SK-MEL-5 (cell line): ENCODE measurements at regions not wholly inside any gene's neighbourhood (a gene's known extent, or its start where the extent isn't known, plus 50 kb on each side); places are given as distances from the start of the nearest gene placed in this dataset.
A peak's percentile ranks its signal among the peaks of the same experiment; 100 is the strongest.
"Not testable (repeated sequence)": the region's sequence is repeated elsewhere in the genome, so short reads cannot be mapped to it uniquely, and the experiment has no call there.

Experiments
- DNase-seq: peaks from one replicate; pipeline ENCODE4 v3.0.0-alpha.2; 2016; ENCODE audit warnings: low read depth, low spot score
- in situ Hi-C: cut with HindIII; loops from 2 replicates; pipeline ENCODE4 v1.10.0; 2016; ENCODE audit warnings: low sequenced_read_pairs, high pct_unique_total_duplicates, low pct_unique_long_range_greater_than_20kb

DNA sequence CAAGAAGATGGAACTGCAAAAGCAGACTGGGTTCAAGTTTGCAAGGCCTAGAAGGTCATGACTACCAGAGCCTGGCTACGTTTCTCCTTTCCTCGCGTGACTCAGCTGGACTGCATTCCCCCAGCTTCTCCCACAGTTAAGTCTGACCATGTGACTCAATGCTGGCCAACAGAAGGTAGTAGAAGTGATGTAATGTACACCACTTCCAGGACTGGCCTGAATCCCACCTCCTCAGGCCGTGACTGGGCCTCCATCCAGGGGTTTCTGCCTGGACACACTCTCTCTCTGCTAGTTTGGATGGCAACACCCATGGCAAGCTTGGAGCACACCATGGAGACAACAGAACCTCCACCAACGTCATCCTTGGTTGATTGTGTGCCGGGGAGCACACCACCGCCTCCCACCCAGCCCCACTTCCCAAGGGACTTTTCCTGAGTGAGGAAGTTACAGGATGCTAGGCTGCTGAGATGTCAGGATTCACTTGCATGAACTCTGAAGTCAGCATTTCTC, 112.0 kb upstream of the CDYL start:
- in situ Hi-C loops, result no loop called here
- no peak for DNase-seq

- in situ Hi-C loops, result no loop called here
- DNase-seq, result no peak
Measured at GRCh38 chr6:4662886-4663285, 113.3 kb upstream of the CDYL start.

DNA sequence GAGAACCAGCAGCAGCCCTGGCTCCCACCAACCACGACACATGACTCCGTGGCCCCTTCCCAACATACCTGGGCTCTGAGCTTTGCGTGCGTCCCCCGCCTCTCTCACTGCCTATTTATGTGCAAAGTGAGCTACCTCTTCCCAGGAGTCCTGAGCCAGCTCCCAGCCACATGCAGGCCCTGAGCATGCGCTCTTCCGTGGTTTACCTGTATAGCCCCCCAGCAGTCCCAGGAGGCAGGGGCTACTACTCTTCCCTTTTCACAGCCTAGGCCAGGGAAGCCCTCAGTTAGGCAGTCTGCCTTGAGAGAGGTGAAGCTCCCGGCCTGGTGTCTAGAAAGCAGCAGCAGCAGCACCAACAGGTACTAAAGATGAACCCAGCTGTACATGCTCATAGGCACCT, 114.8 kb upstream of the CDYL start:
- in situ Hi-C loops, result no loop called here
- no peak for DNase-seq

DNA sequence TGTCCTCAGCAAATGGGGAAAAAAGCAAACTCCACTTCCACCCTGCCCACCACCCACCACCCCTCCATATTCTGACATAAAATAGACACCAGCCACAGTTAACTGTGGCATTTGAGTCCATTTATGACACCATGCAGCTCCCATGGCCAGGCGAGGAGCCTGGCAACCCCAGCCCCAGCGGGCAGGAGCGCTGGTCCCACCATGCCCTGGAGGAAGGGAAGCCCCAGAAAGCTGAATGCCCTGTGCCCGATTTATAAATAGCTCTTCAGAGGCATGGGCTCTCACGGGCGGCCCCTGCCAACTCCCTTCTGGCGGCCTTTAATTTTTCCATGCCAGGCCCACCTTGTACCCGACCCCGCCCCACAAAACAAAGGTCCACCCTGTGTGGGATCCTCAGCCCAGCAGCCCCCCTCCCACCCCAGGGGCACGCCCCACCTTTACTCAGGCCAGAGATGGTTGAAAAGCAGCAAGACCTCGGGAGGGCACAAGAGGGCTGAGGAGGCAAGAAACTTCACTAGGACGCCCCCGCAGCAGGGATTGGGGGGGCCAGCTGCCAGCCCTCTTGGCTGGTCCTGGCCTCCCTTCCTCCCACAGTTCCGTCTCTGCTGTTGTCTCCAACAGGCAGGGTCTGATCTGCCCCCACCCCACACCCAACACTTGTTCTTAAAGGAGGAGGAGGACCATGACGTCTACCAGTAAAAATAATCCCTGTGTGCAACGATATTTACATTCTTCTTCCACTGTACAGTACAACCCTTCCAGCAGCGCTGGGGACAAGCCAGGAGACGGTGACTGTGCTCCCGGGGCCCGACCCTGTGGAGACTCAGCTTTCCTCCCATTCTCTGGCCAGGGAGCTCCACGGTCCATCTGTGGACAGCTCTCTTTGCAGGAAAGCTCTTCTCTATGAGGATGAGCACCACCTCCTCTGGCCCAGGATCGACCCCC, 115.6 kb upstream of the CDYL start:
- DNase-seq, result no peak

DNA sequence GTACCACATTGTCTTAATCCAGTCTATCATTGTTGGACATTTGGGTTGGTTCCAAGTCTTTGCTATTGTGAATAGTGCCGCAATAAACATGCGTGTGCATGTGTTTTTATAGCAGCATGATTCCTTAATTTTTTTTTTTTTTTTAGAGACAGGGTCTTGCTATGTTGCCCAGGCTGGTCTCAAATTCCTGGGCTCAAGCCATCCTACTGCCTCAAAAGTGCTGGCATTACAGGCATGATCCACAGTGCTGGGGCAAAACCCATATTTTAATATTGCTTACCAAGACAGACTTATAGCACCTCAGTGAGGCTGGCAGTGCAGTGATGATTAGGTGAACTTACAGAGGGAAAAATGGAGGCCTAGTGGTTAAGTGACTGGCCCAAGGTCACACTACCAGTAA, 116.5 kb upstream of the CDYL start:
- in situ Hi-C loops, DNase-seq: not testable (repeated sequence)

More for the DNA sequence above, 115.6 kb upstream of the CDYL start:
- in situ Hi-C loops, result no loop called here

DNA sequence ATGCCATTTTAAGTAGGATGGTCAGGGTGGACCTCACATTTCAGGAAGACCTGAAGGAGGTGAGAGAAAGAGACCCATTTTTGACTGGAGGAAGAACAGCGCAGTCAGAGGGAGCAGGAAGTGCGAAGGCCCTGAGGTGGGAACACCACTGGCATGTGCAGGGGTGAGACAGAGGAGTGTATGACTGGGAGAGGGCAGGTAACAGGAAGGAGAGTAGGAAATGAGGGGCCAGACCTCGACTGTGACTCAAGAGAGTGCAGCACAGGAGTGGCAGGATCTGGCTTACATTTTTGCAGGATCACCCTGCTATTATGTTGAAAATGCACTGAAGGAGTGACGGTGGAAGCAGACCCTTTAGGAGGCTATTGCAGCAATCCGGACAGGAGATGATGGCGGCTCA, 117.7 kb upstream of the CDYL start:
- in situ Hi-C loops, result no loop called here
- no peak for DNase-seq

DNA sequence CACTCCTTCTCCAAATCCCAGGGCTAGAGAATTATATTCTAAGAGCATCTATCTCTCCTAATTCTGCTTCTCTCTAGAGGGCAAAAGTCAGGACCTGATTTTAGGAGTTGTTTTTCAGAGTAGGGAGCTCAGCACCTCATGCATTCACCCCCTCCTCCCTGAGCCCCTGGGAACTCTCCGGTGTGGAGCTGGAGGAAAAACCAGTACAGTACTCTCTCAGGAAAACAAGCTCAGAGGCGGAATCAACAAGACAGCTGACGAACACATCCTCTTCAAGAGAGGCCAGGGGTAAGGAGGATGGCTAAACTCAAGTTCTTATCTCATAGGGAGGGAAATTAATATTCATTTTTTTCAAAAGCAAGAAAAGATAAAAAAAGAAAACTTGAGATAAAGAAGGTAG, 120.1 kb upstream of the CDYL start:
- no peak for DNase-seq
- in situ Hi-C loops, result no loop called here

GRCh38 chr6:4655196-4656025, 120.8 kb upstream of the CDYL start:
- DNase-seq, result no peak
- in situ Hi-C loops, result no loop called here

DNA sequence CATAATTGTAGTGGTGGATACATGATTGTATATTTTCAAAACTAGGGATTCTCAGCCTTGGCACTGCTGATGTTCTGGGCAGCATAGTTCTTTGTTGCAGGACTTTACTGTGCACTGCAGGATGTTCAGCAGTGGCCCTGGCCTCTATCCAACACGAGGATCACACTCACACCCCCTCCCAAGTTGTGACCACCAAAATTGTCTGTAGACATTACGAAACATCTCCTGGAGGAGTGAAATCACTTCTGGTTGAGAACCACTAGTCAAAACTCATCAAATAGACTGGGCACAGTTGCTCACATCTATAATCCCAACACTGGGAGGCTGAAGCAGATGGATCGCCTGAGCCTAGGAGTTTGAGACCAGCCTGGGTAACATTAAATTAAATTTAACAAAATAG, 123.1 kb upstream of the CDYL start:
- in situ Hi-C loops, result no loop called here
- no peak for DNase-seq

DNA sequence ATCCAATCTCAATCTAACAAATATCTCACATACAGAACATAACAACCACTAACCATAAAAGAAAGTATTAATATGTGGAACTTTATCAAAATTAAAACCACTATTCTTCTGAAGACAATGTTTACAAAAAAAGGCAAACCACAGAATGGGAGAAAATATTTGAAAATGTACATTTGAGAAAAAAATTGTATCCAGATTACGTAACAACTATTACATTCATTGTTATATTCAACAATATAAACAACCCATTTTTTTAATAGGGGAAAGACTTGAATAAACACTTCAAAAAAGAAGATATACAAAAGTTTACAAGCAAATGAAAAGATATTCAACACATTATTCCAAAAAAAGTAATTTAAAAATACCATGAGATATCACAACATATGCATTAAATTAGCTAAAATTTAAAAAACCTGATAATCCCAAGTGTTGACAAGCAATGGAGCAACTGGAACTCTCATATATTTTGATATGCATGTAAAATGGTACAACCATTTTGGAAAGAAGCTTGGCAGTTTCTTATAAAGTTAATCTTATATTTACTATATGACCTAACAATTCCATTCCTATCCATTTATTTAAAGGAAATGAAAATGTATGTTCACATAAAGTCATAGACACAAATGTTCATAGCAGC, 124.3 kb upstream of the CDYL start:
- in situ Hi-C loops, result no loop called here
- no peak for DNase-seq

- in situ Hi-C loops, result no loop called here
- DNase-seq, result no peak
Measured at GRCh38 chr6:4649728-4650127, 126.5 kb upstream of the CDYL start.

DNA sequence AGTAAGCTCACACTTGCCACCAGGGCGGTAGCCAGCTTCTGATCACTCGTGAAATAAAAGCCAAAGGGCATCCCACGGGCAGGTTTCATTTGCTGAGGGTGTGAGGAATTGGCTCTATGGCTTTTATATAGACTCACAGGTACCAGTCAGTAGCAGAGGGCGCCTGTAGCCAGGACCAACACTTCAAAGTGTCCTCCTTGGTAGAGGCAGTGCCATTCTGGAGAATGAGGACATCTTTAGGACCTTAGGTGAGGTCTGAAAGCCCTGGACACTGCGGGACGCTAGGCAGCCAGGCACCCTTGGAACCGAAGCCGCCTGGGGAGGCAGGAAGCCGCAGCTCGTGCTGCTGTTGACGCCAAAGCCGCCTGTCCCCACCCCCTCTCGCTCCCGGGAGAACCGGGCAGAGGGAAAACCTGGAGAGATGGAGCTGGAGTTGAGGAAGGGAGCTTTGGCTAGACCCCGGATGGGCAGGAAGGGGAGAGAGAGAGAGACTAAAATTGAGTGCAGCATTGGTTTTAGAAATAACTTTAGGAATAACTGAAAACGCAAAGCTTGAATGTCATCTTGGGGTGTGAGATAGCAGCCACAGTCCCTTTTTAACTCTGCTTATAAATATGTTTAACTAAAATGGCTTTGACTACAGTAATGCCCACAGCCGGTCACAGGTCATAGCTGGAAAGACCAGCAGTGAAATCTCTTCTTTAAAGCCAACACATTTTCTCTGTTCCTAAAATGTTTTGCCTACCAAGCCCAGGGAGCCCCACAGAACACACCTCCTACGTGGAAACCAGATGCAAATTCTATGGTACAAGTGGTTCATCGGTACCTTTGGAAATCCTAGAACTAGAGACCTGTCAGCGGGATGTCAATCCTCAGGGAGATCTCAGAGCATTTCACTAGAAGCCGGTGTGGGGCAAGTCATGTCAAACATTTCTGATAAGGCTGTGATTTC, 128.5 kb upstream of the CDYL start:
- in situ Hi-C loops, result no loop called here
- peak; percentile 93 for DNase-seq

- DNase-seq, result peak; percentile 31
- in situ Hi-C loops, result no loop called here
Measured at GRCh38 chr6:4645713-4646360, 130.4 kb upstream of the CDYL start.

GRCh38 chr6:4644996-4645395, 131.2 kb upstream of the CDYL start:
- no peak for DNase-seq
- in situ Hi-C loops, result no loop called here

- in situ Hi-C loops, result no loop called here
- DNase-seq, result no peak
Measured at GRCh38 chr6:4641461-4641860, 134.7 kb upstream of the CDYL start.

GRCh38 chr6:4640139-4640538, 136.1 kb upstream of the CDYL start:
- DNase-seq, result no peak
- in situ Hi-C loops, result no loop called here

- in situ Hi-C loops, result no loop called here
- no peak for DNase-seq
Measured at GRCh38 chr6:4638641-4639040, 137.6 kb upstream of the CDYL start.
